Stimulated activated CD4-positive, alpha-beta T cell treated with anti-CD3 and anti-CD28 coated beads, Interleukin-12 subunit alpha, Interleukin-12 subunit beta, amount 100 ng/mL, for 48 hours (primary cell): ENCODE measurements at regions not wholly inside any gene's neighbourhood (a gene's known extent, or its start where the extent isn't known, plus 50 kb on each side); places are given as distances from the start of the nearest gene placed in this dataset.

Experiments used
- DNase-seq, 3 donors: peaks; one replicate each; pipeline ENCODE4 v3.0.0-alpha.2; 2020; ENCODE audit warnings: low read depth in 2 of 3, low spot score in 1 of 3

GRCh38 chr16:47972246-47972985 is 183.4 kb downstream of the ABCC12 start:
- DNase-seq: no peak

- DNase-seq: no peak
These were observed 184.6 kb downstream of the ABCC12 start for GRCh38 chr16:47971225-47971624.

- DNase-seq: no peak
These were observed 185.4 kb downstream of the ABCC12 start for GRCh38 chr16:47970291-47970931.

GRCh38 chr16:47967374-47967773 is 188.4 kb downstream of the ABCC12 start:
- no peak for DNase-seq

GRCh38 chr16:47966325-47966724 is 189.5 kb downstream of the ABCC12 start:
- no peak for DNase-seq

- DNase-seq: no peak
These were observed 190.4 kb downstream of the ABCC12 start for GRCh38 chr16:47965439-47965838.

GRCh38 chr16:47958726-47959125 is 197.1 kb downstream of the ABCC12 start:
- DNase-seq: no peak

GRCh38 chr16:47956916-47957315 is 198.9 kb downstream of the ABCC12 start:
- DNase-seq: no peak

GRCh38 chr16:47949714-47950113 is 206.1 kb downstream of the ABCC12 start:
- DNase-seq: no peak

GRCh38 chr16:47949276-47949675 is 206.5 kb downstream of the ABCC12 start:
- DNase-seq: no peak

- DNase-seq: no peak
These were observed 208.1 kb downstream of the ABCC12 start for GRCh38 chr16:47947723-47948122.

GRCh38 chr16:47946092-47946491 is 209.7 kb downstream of the ABCC12 start:
- no peak for DNase-seq

- no peak for DNase-seq
These were observed 211.2 kb downstream of the ABCC12 start for GRCh38 chr16:47944589-47944988.

GRCh38 chr16:47943235-47943634 is 212.6 kb downstream of the ABCC12 start:
- DNase-seq: no peak

- no peak for DNase-seq
These were observed 215.3 kb downstream of the ABCC12 start for GRCh38 chr16:47940466-47940865.

GRCh38 chr16:47939680-47940079 is 216.1 kb downstream of the ABCC12 start:
- no peak for DNase-seq

- DNase-seq: no peak
These were observed 217.5 kb downstream of the ABCC12 start for GRCh38 chr16:47938272-47938671.

GRCh38 chr16:47928008-47928407 is 227.8 kb downstream of the ABCC12 start:
- no peak for DNase-seq

- DNase-seq: no peak
These were observed 228.5 kb downstream of the ABCC12 start for GRCh38 chr16:47927330-47927729.

- DNase-seq: no peak
These were observed 229.9 kb downstream of the ABCC12 start for GRCh38 chr16:47925811-47926460.

- no peak for DNase-seq
These were observed 230.8 kb downstream of the ABCC12 start for GRCh38 chr16:47924950-47925349.

- no peak for DNase-seq
These were observed 234.3 kb downstream of the ABCC12 start for GRCh38 chr16:47921535-47921934.
